Esophagus muscularis mucosa (tissue), 4 donors: ENCODE measurements at regions not wholly inside any gene's neighbourhood (a gene's known extent, or its start where the extent isn't known, plus 50 kb on each side); places are given as distances from the start of the nearest gene placed in this dataset.

Experiments used
- DNase-seq: peaks from one replicate; pipeline ENCODE4 v3.0.0-alpha.2; 2017; ENCODE audit errors: extremely low spot score
- H3K27ac ChIP-seq, 4 donors: fragments of 200-600 bp; sonication (generic); replicated peaks in 1 of 4; 1 replicate in 3 of 4; 2 replicates in 1 of 4; pipeline ENCODE4 v1.5.1; 2016 to 2019; ENCODE audit warnings: mild to moderate bottlenecking in 1 of 4
- H3K27me3 ChIP-seq, 4 donors: fragments of 200-600 bp; sonication (generic); one replicate each; pipeline versions ENCODE4 v1.5.1 to v1.6.0; 2016 to 2019
- H3K36me3 ChIP-seq, 4 donors: fragments of 200-600 bp; sonication (generic); one replicate each; pipeline ENCODE4 v1.5.1; 2016 to 2019
- H3K4me1 ChIP-seq, 4 donors: fragments of 200-600 bp; sonication (generic); one replicate each; pipeline ENCODE4 v1.5.1; 2016 to 2019
- H3K4me3 ChIP-seq, 4 donors: fragments of 200-600 bp; sonication (generic); 1 replicate in 2 of 4; 2 replicates in 2 of 4; pipeline ENCODE4 v1.5.1; 2016 to 2019; ENCODE audit warnings: mild to moderate bottlenecking in 4 of 4, moderate library complexity in 1 of 4
- H3K9me3 ChIP-seq, 4 donors: fragments of 200-600 bp; sonication (generic); 1 replicate in 3 of 4; 2 replicates in 1 of 4; pipeline ENCODE4 v1.5.1; 2016 to 2019
- CTCF ChIP-seq, 3 experiments: fragments of 200-600 bp in 2 of 3; fragments of 450-650 bp in 1 of 3; sonication (generic) in 2 of 3; IDR thresholded peaks; one replicate each; pipeline ENCODE4 v1.5.1; 2017 to 2019; ENCODE audit warnings: antibody characterized with exemption in 3 of 3, mild to moderate bottlenecking in 2 of 3, moderate library complexity in 1 of 3
- EP300 ChIP-seq: sonication (generic); formaldehyde crosslinking; IDR thresholded peaks from one replicate; pipeline ENCODE4 v1.6.1; 2017; ENCODE audit warnings: antibody characterized with exemption
- POLR2A ChIP-seq: fragments of 450-650 bp; IDR thresholded peaks from one replicate; pipeline ENCODE4 v1.6.1; 2017; ENCODE audit warnings: antibody characterized with exemption, moderate library complexity, mild to moderate bottlenecking, low read depth
- POLR2AphosphoS5 ChIP-seq, 2 donors: sonication (generic); formaldehyde crosslinking; IDR thresholded peaks; one replicate each; pipeline ENCODE4 v1.6.1; 2017; ENCODE audit warnings: antibody characterized with exemption in 2 of 2
- WGBS: methylation state at CpG from one replicate; pipeline ENCODE4 v1.1.5; 2018; 5-methylcytosine and 5-hydroxymethylcytosine counted together
- intact Hi-C: fragments of 100-400 bp; cut with DNase I; formaldehyde crosslinking; loops from one replicate; pipeline ENCODE4 v1.15.1; 2023

DNA sequence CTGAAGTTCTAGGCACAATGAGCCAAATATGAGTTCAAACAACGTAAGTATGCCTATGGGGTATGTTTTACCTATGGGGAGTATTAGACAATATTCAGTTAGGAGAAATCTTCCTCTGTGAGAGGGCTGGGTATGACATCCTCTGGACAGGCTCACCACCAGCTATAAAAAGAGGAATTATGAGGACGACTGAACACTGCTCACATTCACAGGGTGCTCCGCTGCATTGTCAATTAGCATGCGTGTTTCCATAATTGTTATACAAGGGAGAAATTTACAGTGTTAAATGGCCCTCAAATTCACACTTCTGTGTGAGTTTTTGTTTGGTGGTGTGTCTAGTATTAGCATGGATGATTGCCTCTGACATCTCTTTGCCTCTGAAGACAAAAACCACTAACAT, 700.4 kb downstream of the BCL11A start:
- Histone ChIP-seq H3K36me3 (no peaks in the 10 kb centered on the region), H3K27ac (no peak overlapping the region), H3K27me3 (no peaks in the 10 kb centered on the region), H3K4me1 (no peaks in the 10 kb centered on the region), H3K9me3 (peaks cover 0 to 7% (median 0%) of the 10 kb centered on the region in 4 donors), H3K4me3 (no peak overlapping the region)
- intact Hi-C loops, result no loop called here
- DNase-seq, result no peak
- TF ChIP-seq POLR2AphosphoS5 (IDR thresholded peaks at IDR 0.05), result no peak
- no peak for TF ChIP-seq POLR2A
- no peak for TF ChIP-seq EP300
- WGBS, result 76% methylated on average over 4 of the region's 4 CpGs

GRCh38 chr2:59851836-59852475, 701.5 kb downstream of the BCL11A start:
- no peaks in the 10 kb centered on the region for H3K4me1 ChIP-seq
- intact Hi-C loops, result no loop called here
- H3K27me3 ChIP-seq, result no peaks in the 10 kb centered on the region
- no peaks in the 10 kb centered on the region for H3K9me3 ChIP-seq
- no peaks in the 10 kb centered on the region for H3K36me3 ChIP-seq
- H3K4me3 ChIP-seq, result no peak overlapping the region
- DNase-seq, result no peak
- no peak overlapping the region for H3K27ac ChIP-seq
- no peak for TF ChIP-seq POLR2AphosphoS5 (IDR thresholded peaks at IDR 0.05)
- no peak for TF ChIP-seq POLR2A
- TF ChIP-seq CTCF (IDR thresholded peaks at IDR 0.05), result no peak
- TF ChIP-seq EP300, result no peak

DNA sequence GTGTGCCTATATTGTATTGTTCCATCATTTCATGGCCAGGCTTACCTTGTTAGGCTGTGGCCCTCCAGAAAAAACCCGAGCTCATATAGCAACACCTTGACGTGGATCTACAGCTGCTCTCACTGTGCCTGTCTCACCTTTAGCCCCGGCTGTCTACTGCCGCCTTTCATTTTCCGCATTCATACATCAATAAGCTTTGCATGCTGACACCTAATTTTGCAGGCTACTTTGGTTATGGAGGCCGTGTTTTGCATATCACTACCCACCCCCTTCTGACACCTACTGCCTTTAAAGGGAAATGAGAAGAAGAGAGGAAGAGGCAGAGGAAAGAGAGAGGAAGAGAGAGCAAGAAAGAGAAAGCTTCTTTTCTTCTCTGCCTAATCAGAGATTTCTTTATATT, 702.9 kb downstream of the BCL11A start:
- Histone ChIP-seq H3K4me1 (no peaks in the 10 kb centered on the region), H3K27me3 (no peaks in the 10 kb centered on the region), H3K4me3 (no peak overlapping the region), H3K36me3 (no peaks in the 10 kb centered on the region), H3K9me3 (no peaks in the 10 kb centered on the region), H3K27ac (no peak overlapping the region)
- no peak for DNase-seq
- WGBS, result 78% methylated on average over 6 of the region's 6 CpGs
- intact Hi-C loops, result no loop called here
- TF ChIP-seq POLR2AphosphoS5 (IDR thresholded peaks at IDR 0.05), result no peak
- no peak for TF ChIP-seq POLR2A
- no peak for TF ChIP-seq EP300
- no peak for TF ChIP-seq CTCF (IDR thresholded peaks at IDR 0.05)

GRCh38 chr2:59833941-59834340, 719.5 kb downstream of the BCL11A start:
- intact Hi-C loops, result no loop called here
- 54% methylated on average over 3 of the region's 3 CpGs for WGBS
- no peaks in the 10 kb centered on the region for H3K4me1 ChIP-seq
- no peak overlapping the region for H3K27ac ChIP-seq
- no peaks in the 10 kb centered on the region for H3K36me3 ChIP-seq
- DNase-seq, result no peak
- no peak overlapping the region for H3K4me3 ChIP-seq
- no peaks in the 10 kb centered on the region for H3K9me3 ChIP-seq
- no peak for TF ChIP-seq EP300
- no peak for TF ChIP-seq POLR2A
- H3K27me3 ChIP-seq, result no peaks in the 10 kb centered on the region

GRCh38 chr2:59830601-59831000, 722.9 kb downstream of the BCL11A start:
- intact Hi-C loops, result no loop called here
- H3K27me3 ChIP-seq, result no peaks in the 10 kb centered on the region
- TF ChIP-seq POLR2A (no peak), CTCF (IDR thresholded peaks at IDR 0.05) (no peak), EP300 (no peak), POLR2AphosphoS5 (IDR thresholded peaks at IDR 0.05) (no peak)
- H3K9me3 ChIP-seq, result no peaks in the 10 kb centered on the region
- no peak overlapping the region for H3K4me3 ChIP-seq
- H3K27ac ChIP-seq, result no peak overlapping the region
- no peaks in the 10 kb centered on the region for H3K4me1 ChIP-seq
- H3K36me3 ChIP-seq, result no peaks in the 10 kb centered on the region
- WGBS, result 82% methylated on average over 6 of the region's 6 CpGs
- no peak for DNase-seq

- H3K9me3 ChIP-seq, result no peaks in the 10 kb centered on the region
- H3K27me3 ChIP-seq, result no peaks in the 10 kb centered on the region
- intact Hi-C loops, result no loop called here
- H3K36me3 ChIP-seq, result no peaks in the 10 kb centered on the region
- DNase-seq, result no peak
- H3K4me3 ChIP-seq, result no peak overlapping the region
- H3K4me1 ChIP-seq, result no peaks in the 10 kb centered on the region
- WGBS, result 84% methylated on average over 5 of the region's 5 CpGs
- H3K27ac ChIP-seq, result no peak overlapping the region
- TF ChIP-seq EP300 (no peak), POLR2AphosphoS5 (IDR thresholded peaks at IDR 0.05) (no peak), POLR2A (no peak), CTCF (IDR thresholded peaks at IDR 0.05) (no peak)
Observed at GRCh38 chr2:59827677-59828076, 725.8 kb downstream of the BCL11A start.
